ENCODE measurements at regions not wholly inside any gene's neighbourhood (a gene's known extent, or its start where the extent isn't known, plus 50 kb on each side); places are given as distances from the start of the nearest gene placed in this dataset.

DNA sequence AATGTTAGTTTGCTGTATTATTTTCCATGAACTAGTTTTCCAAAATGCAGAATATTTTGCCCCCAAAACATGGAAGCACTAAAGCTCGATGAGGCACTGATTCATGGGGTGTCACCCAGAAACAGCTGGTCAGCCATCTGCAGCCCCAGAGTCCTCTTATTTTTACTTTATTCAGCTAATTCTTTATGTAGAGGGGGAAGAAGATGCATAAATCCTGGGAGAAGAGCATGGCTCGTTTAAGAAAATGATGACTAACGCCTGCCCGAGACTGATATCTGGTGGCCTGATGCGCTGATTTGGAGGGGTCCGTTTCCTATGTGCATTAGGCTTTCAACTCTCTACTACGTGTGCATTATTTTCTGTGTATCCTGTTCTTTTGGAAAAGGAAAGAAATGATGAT, 390.3 kb upstream of the MEF2C start:
- TF ChIP-seq CTCF (IDR thresholded peaks at IDR 0.05) (no peak), POLR2A (IDR thresholded peaks at IDR 0.05) (no peak)
